Ectodermal cell (in vitro differentiated cells): ENCODE measurements at regions not wholly inside any gene's neighbourhood (a gene's known extent, or its start where the extent isn't known, plus 50 kb on each side); places are given as distances from the start of the nearest gene placed in this dataset.
"Not testable (repeated sequence)": the region's sequence is repeated elsewhere in the genome, so short reads cannot be mapped to it uniquely, and the experiment has no call there.

Experiments used
- H3K27ac ChIP-seq: 2 replicates; pipeline ENCODE4 v1.7.0; 2013; ENCODE audit warnings: mild to moderate bottlenecking, low read depth, low read length; ENCODE audit not compliant: insufficient read depth, poor library complexity, severe bottlenecking
- H3K27me3 ChIP-seq: 2 replicates; pipeline ENCODE4 v1.7.0; 2013; ENCODE audit warnings: mild to moderate bottlenecking, low read length; ENCODE audit not compliant: insufficient read depth, control insufficient read depth, poor library complexity, severe bottlenecking
- H3K36me3 ChIP-seq: one replicate; pipeline ENCODE4 v1.7.0; 2013; ENCODE audit warnings: low read length; ENCODE audit not compliant: control insufficient read depth, insufficient read depth
- H3K4me1 ChIP-seq: one replicate; pipeline ENCODE4 v1.7.0; 2013; ENCODE audit warnings: low read length; ENCODE audit not compliant: control insufficient read depth, insufficient read depth
- H3K4me3 ChIP-seq: 2 replicates; pipeline ENCODE4 v1.7.0; 2013; ENCODE audit warnings: low read depth, low read length, control low read depth; ENCODE audit not compliant: insufficient read depth
- H3K9me3 ChIP-seq: 2 replicates; pipeline ENCODE4 v1.7.0; 2013; ENCODE audit warnings: mild to moderate bottlenecking, low read length, moderate library complexity; ENCODE audit not compliant: control insufficient read depth
- WGBS, 2 experiments: methylation state at CpG; one replicate each; pipeline ENCODE4 v1.1.7; 2013; ENCODE audit warnings: missing lambda C conversion rate in 2 of 2; 5-methylcytosine and 5-hydroxymethylcytosine counted together

- Histone ChIP-seq H3K4me1 (no peaks in the 10 kb centered on the region), H3K27me3 (no peaks in the 10 kb centered on the region), H3K4me3 (no peak overlapping the region), H3K27ac (no peak overlapping the region), H3K36me3 (no peaks in the 10 kb centered on the region), H3K9me3 (no peaks in the 10 kb centered on the region)
- 93 to 100% methylated on average over 1 of the region's 1 CpG for WGBS, 2 experiments
These were observed 442.6 kb upstream of the PTCHD4 start for GRCh38 chr6:48553467-48554189.

GRCh38 chr6:48552905-48553304, 441.9 kb upstream of the PTCHD4 start:
- H3K27me3 ChIP-seq: no peaks in the 10 kb centered on the region
- H3K27ac ChIP-seq: no peak overlapping the region
- no peaks in the 10 kb centered on the region for H3K36me3 ChIP-seq
- no peaks in the 10 kb centered on the region for H3K9me3 ChIP-seq
- H3K4me1 ChIP-seq: no peaks in the 10 kb centered on the region
- WGBS, 2 experiments: 83 to 93% methylated on average over 2 of the region's 2 CpGs
- no peak overlapping the region for H3K4me3 ChIP-seq

GRCh38 chr6:48550603-48551002, 439.6 kb upstream of the PTCHD4 start:
- no peaks in the 10 kb centered on the region for H3K4me1 ChIP-seq
- H3K9me3 ChIP-seq: no peaks in the 10 kb centered on the region
- no peak overlapping the region for H3K27ac ChIP-seq
- no peak overlapping the region for H3K4me3 ChIP-seq
- H3K27me3 ChIP-seq: no peaks in the 10 kb centered on the region
- H3K36me3 ChIP-seq: no peaks in the 10 kb centered on the region
- 94 to 100% methylated on average over 1 to 3 of the region's 3 CpGs for WGBS, 2 experiments

DNA sequence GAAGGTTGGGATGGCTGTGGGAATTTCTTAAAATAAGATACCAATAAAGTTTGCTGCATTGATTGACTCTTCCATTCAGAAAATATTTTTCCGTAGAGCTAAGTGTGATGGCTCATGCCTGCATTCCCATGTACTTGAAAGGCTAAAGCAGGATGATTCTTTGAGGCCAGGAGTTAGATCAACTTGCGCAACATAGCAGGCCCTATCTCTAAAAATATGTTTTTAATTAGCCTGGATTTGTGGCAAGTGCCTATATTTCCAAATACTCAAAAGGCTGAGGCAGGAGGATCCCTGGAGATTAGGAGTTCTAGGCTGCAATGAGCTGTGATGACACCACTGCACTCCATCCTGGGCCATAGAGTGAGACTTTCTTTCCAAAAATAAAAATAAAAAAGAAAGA, 431.2 kb upstream of the PTCHD4 start:
- no peak overlapping the region for H3K27ac ChIP-seq
- WGBS, 2 experiments: 89 to 94% methylated on average over 2 of the region's 2 CpGs

DNA sequence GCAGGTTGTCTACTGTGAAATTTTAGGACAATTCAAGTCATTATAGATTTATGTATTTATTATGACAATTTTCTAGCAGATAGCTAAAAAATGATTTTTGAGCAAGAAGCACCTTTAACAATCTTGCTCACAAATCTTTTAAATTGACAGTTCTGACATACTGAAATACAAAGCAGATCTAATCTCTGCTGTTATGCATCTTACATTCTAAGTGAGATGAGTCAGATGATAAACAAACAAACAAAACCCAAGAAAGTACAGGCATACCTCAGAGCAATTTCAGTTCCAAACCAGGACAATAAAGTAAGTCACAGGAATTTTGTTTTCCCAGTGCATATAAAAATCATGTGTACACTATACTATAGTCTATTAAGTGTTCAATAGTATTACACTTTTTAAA, 430.7 kb upstream of the PTCHD4 start:
- H3K4me1 ChIP-seq: no peaks in the 10 kb centered on the region
- H3K36me3 ChIP-seq: no peaks in the 10 kb centered on the region
- H3K27me3 ChIP-seq: no peaks in the 10 kb centered on the region
- no peak overlapping the region for H3K27ac ChIP-seq
- no peaks in the 10 kb centered on the region for H3K9me3 ChIP-seq
- no peak overlapping the region for H3K4me3 ChIP-seq

More for the DNA sequence above, 431.2 kb upstream of the PTCHD4 start:
- Histone ChIP-seq H3K27me3 (no peaks in the 10 kb centered on the region), H3K4me3 (no peak overlapping the region), H3K36me3 (no peaks in the 10 kb centered on the region), H3K9me3 (no peaks in the 10 kb centered on the region), H3K4me1 (no peaks in the 10 kb centered on the region)

DNA sequence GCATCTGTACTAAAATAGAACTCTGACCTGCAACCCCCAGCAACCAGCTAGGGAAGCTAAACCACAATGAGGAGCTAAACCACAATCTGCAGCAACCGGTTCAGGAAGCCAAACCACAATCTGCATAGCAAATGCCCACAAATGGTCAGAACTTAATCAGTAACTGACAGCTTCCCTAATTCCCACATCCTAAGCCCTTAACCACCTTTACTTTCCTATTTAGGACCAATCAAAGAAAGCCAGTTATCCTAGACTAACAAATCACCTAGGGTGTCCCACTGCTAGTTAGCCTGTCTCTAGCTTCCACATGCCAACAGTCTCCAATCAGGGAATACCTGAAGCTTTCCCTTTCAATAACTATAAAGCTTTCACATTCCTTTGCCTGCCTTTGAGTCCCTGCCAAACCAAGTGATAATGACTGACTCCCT, 424.6 kb upstream of the PTCHD4 start:
- H3K36me3 ChIP-seq: no peaks in the 10 kb centered on the region
- WGBS, 2 experiments: 0% methylated on average over 1 of the region's 1 CpG
- no peaks in the 10 kb centered on the region for H3K9me3 ChIP-seq
- no peaks in the 10 kb centered on the region for H3K27me3 ChIP-seq
- no peak overlapping the region for H3K4me3 ChIP-seq
- H3K4me1 ChIP-seq: no peaks in the 10 kb centered on the region
- H3K27ac ChIP-seq: no peak overlapping the region

GRCh38 chr6:48530978-48531377, 420.0 kb upstream of the PTCHD4 start:
- not testable (repeated sequence) for H3K9me3 ChIP-seq, H3K4me3 ChIP-seq, H3K4me1 ChIP-seq, H3K36me3 ChIP-seq, H3K27ac ChIP-seq, H3K27me3 ChIP-seq
- no CpG with 5 or more reads among the region's 3 CpGs for WGBS, 2 experiments

GRCh38 chr6:48525849-48526248, 414.9 kb upstream of the PTCHD4 start:
- Histone ChIP-seq H3K9me3 (no peaks in the 10 kb centered on the region), H3K27ac (no peak overlapping the region), H3K36me3 (no peaks in the 10 kb centered on the region), H3K4me3 (no peak overlapping the region), H3K4me1 (no peaks in the 10 kb centered on the region), H3K27me3 (no peaks in the 10 kb centered on the region)
- 89% methylated on average over 2 of the region's 2 CpGs for WGBS, 2 experiments

DNA sequence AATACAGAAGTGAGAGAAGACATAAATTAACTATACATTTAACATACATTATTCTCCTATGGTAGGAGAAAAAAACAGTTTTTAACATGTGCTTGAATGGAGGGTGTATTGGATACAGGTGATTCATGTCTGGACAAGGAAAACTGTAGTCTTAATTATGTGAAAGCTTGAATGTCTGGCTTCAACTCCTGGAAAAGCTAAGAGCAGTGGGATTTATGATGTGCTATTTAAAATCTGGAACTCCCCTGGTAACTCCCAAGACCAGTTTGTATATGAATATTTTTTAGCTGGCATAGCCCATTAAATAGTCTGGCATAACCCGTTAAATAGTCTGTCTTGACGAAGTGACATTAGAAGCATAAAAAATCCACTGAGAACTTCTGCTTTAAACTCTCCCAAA, 410.0 kb upstream of the PTCHD4 start:
- Histone ChIP-seq H3K9me3 (no peaks in the 10 kb centered on the region), H3K4me3 (no peak overlapping the region), H3K27me3 (no peaks in the 10 kb centered on the region), H3K36me3 (no peaks in the 10 kb centered on the region), H3K4me1 (no peaks in the 10 kb centered on the region), H3K27ac (no peak overlapping the region)
- 94 to 95% methylated on average over 2 of the region's 2 CpGs for WGBS, 2 experiments

- H3K4me3 ChIP-seq: no peak overlapping the region
- H3K36me3 ChIP-seq: no peaks in the 10 kb centered on the region
- no peak overlapping the region for H3K27ac ChIP-seq
- H3K27me3 ChIP-seq: no peaks in the 10 kb centered on the region
- no peaks in the 10 kb centered on the region for H3K4me1 ChIP-seq
- no peaks in the 10 kb centered on the region for H3K9me3 ChIP-seq
These were observed 401.4 kb upstream of the PTCHD4 start for GRCh38 chr6:48512390-48512789.

GRCh38 chr6:48511378-48511777, 400.4 kb upstream of the PTCHD4 start:
- 87 to 91% methylated on average over 2 of the region's 2 CpGs for WGBS, 2 experiments
- H3K4me3 ChIP-seq: no peak overlapping the region
- no peaks in the 10 kb centered on the region for H3K4me1 ChIP-seq
- no peak overlapping the region for H3K27ac ChIP-seq
- H3K27me3 ChIP-seq: no peaks in the 10 kb centered on the region
- H3K9me3 ChIP-seq: no peaks in the 10 kb centered on the region
- H3K36me3 ChIP-seq: no peaks in the 10 kb centered on the region
